ENCODE measurements at regions not wholly inside any gene's neighbourhood (a gene's known extent, or its start where the extent isn't known, plus 50 kb on each side); places are given as distances from the start of the nearest gene placed in this dataset.

GRCh38 chrX:97968376-97969163, 1084.9 kb downstream of the RPA4 start:
- H3K4me2 ChIP-seq (ENCODE audit: extremely low read depth, insufficient read depth, low read length): no peak overlapping the region
- H3K4me3 ChIP-seq (replicated peaks in 1 of 4; ENCODE audit: control extremely low read depth in 1 of 4, insufficient read depth in 1 of 4, low read depth in 3 of 4, low read length in 4 of 4): no peak overlapping the region
- no peak for DNase-seq (ENCODE audit: low read depth in 2 of 2)
- no peak overlapping the region for H3K9ac ChIP-seq (ENCODE audit: insufficient read depth, low read length)
- H3K27ac ChIP-seq (ENCODE audit: insufficient read depth, low read length): no peak overlapping the region
- H3K27me3 ChIP-seq (ENCODE audit: control insufficient read depth, insufficient read depth, low read length): no peaks in the 10 kb centered on the region
- H3K36me3 ChIP-seq (ENCODE audit: control insufficient read depth, insufficient read depth, low read length): no peaks in the 10 kb centered on the region
- no peaks in the 10 kb centered on the region for H4K20me1 ChIP-seq (ENCODE audit: control insufficient read depth, extremely low read depth, insufficient read depth, low read length)
- H2AFZ ChIP-seq (ENCODE audit: low read length): no peak overlapping the region
- no peaks in the 10 kb centered on the region for H3K4me1 ChIP-seq (ENCODE audit: control insufficient read depth, extremely low read depth, insufficient read depth, low read length)
- no peaks in the 10 kb centered on the region for H3K79me2 ChIP-seq (ENCODE audit: control insufficient read depth, insufficient read depth, low read length)
- no peaks in the 10 kb centered on the region for H3K9me3 ChIP-seq (ENCODE audit: control insufficient read depth, insufficient read depth, low read depth, low read length)
- TF ChIP-seq, protein P1, sequence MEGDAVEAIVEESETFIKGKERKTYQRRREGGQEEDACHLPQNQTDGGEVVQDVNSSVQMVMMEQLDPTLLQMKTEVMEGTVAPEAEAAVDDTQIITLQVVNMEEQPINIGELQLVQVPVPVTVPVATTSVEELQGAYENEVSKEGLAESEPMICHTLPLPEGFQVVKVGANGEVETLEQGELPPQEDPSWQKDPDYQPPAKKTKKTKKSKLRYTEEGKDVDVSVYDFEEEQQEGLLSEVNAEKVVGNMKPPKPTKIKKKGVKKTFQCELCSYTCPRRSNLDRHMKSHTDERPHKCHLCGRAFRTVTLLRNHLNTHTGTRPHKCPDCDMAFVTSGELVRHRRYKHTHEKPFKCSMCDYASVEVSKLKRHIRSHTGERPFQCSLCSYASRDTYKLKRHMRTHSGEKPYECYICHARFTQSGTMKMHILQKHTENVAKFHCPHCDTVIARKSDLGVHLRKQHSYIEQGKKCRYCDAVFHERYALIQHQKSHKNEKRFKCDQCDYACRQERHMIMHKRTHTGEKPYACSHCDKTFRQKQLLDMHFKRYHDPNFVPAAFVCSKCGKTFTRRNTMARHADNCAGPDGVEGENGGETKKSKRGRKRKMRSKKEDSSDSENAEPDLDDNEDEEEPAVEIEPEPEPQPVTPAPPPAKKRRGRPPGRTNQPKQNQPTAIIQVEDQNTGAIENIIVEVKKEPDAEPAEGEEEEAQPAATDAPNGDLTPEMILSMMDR (conservative IDR thresholded peaks at IDR 0.05 in 1 of 2, IDR thresholded peaks at IDR 0.05 in 1 of 2; ENCODE audit: low read depth in 1 of 2, low read length in 2 of 2): no peak
- no peak for TF ChIP-seq EZH2 (IDR thresholded peaks at IDR 0.05; ENCODE audit: low read length, missing control alignments)

GRCh38 chrX:97984641-97985040, 1100.9 kb downstream of the RPA4 start:
- Histone ChIP-seq H3K4me1 (ENCODE audit: control insufficient read depth, extremely low read depth, insufficient read depth, low read length) (no peaks in the 10 kb centered on the region), H3K9ac (ENCODE audit: insufficient read depth, low read length) (no peak overlapping the region), H3K27me3 (ENCODE audit: control insufficient read depth, insufficient read depth, low read length) (no peaks in the 10 kb centered on the region), H3K36me3 (ENCODE audit: control insufficient read depth, insufficient read depth, low read length) (no peaks in the 10 kb centered on the region), H2AFZ (ENCODE audit: low read length) (no peak overlapping the region), H3K9me3 (ENCODE audit: control insufficient read depth, insufficient read depth, low read depth, low read length) (no peaks in the 10 kb centered on the region), H3K4me2 (ENCODE audit: extremely low read depth, insufficient read depth, low read length) (no peak overlapping the region), H3K27ac (ENCODE audit: insufficient read depth, low read length) (no peak overlapping the region), H3K79me2 (ENCODE audit: control insufficient read depth, insufficient read depth, low read length) (no peaks in the 10 kb centered on the region), H3K4me3 (replicated peaks in 1 of 4; ENCODE audit: control extremely low read depth in 1 of 4, insufficient read depth in 1 of 4, low read depth in 3 of 4, low read length in 4 of 4) (no peak overlapping the region), H4K20me1 (ENCODE audit: control insufficient read depth, extremely low read depth, insufficient read depth, low read length) (no peaks in the 10 kb centered on the region)
- peak in 1 of 2 donors; percentile 65 for DNase-seq (ENCODE audit: low read depth in 2 of 2)
- TF ChIP-seq EZH2 (IDR thresholded peaks at IDR 0.05; ENCODE audit: low read length, missing control alignments): no peak
- TF ChIP-seq, protein P1 (conservative IDR thresholded peaks at IDR 0.05 in 1 of 2, IDR thresholded peaks at IDR 0.05 in 1 of 2; ENCODE audit: low read depth in 1 of 2, low read length in 2 of 2): no peak

- no peak overlapping the region for H3K4me2 ChIP-seq (ENCODE audit: extremely low read depth, insufficient read depth, low read length)
- H3K27me3 ChIP-seq (ENCODE audit: control insufficient read depth, insufficient read depth, low read length): no peaks in the 10 kb centered on the region
Measured at GRCh38 chrX:97985096-97985495, 1101.4 kb downstream of the RPA4 start.

More at GRCh38 chrX:97985096-97985495, 1101.4 kb downstream of the RPA4 start:
- H4K20me1 ChIP-seq (ENCODE audit: control insufficient read depth, extremely low read depth, insufficient read depth, low read length): no peaks in the 10 kb centered on the region
- no peaks in the 10 kb centered on the region for H3K4me1 ChIP-seq (ENCODE audit: control insufficient read depth, extremely low read depth, insufficient read depth, low read length)
- no peaks in the 10 kb centered on the region for H3K9me3 ChIP-seq (ENCODE audit: control insufficient read depth, insufficient read depth, low read depth, low read length)
- no peaks in the 10 kb centered on the region for H3K36me3 ChIP-seq (ENCODE audit: control insufficient read depth, insufficient read depth, low read length)
- no peak for DNase-seq (ENCODE audit: low read depth in 2 of 2)
- no peak overlapping the region for H3K27ac ChIP-seq (ENCODE audit: insufficient read depth, low read length)
- no peak overlapping the region for H2AFZ ChIP-seq (ENCODE audit: low read length)
- TF ChIP-seq, protein P1 (conservative IDR thresholded peaks at IDR 0.05 in 1 of 2, IDR thresholded peaks at IDR 0.05 in 1 of 2; ENCODE audit: low read depth in 1 of 2, low read length in 2 of 2): no peak
- no peak for TF ChIP-seq EZH2 (IDR thresholded peaks at IDR 0.05; ENCODE audit: low read length, missing control alignments)
- no peaks in the 10 kb centered on the region for H3K79me2 ChIP-seq (ENCODE audit: control insufficient read depth, insufficient read depth, low read length)
- H3K4me3 ChIP-seq (replicated peaks in 1 of 4; ENCODE audit: control extremely low read depth in 1 of 4, insufficient read depth in 1 of 4, low read depth in 3 of 4, low read length in 4 of 4): no peak overlapping the region
- H3K9ac ChIP-seq (ENCODE audit: insufficient read depth, low read length): no peak overlapping the region
